ENCODE measurements at regions not wholly inside any gene's neighbourhood (a gene's known extent, or its start where the extent isn't known, plus 50 kb on each side); places are given as distances from the start of the nearest gene placed in this dataset.
"Not testable (repeated sequence)": the region's sequence is repeated elsewhere in the genome, so short reads cannot be mapped to it uniquely, and the experiment has no call there.

DNA sequence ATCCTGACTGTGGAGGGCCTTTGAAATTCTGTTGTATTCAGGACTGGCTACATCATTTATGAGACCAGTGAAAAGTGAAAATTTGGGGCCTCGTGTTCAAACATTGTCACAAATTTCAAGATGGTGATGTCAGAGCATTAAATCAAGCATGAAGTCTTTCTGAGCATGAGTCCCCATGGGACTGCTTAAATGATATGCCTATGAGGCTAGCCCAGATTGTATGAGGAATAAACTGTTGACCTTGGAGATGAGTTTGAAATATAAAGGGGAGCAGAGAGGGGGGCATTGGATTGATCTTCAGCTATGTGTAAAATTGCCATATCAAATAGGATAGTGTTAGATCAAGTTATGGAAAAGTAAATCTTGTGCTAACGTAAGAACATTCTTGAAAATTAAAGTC lies 230.0 kb downstream of the SPANXN3 start:
- Histone ChIP-seq H3K27me3 (ENCODE audit: low read depth) (no peaks in the 10 kb centered on the region), H3K4me3 (no peak overlapping the region), H3K27ac (replicated peaks) (no peak overlapping the region), H3K9me3 (replicated peaks) (no peaks in the 10 kb centered on the region), H3K36me3 (no peaks in the 10 kb centered on the region), H3K4me1 (no peaks in the 10 kb centered on the region)
- TF ChIP-seq, protein P1, sequence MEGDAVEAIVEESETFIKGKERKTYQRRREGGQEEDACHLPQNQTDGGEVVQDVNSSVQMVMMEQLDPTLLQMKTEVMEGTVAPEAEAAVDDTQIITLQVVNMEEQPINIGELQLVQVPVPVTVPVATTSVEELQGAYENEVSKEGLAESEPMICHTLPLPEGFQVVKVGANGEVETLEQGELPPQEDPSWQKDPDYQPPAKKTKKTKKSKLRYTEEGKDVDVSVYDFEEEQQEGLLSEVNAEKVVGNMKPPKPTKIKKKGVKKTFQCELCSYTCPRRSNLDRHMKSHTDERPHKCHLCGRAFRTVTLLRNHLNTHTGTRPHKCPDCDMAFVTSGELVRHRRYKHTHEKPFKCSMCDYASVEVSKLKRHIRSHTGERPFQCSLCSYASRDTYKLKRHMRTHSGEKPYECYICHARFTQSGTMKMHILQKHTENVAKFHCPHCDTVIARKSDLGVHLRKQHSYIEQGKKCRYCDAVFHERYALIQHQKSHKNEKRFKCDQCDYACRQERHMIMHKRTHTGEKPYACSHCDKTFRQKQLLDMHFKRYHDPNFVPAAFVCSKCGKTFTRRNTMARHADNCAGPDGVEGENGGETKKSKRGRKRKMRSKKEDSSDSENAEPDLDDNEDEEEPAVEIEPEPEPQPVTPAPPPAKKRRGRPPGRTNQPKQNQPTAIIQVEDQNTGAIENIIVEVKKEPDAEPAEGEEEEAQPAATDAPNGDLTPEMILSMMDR (IDR thresholded peaks at IDR 0.05; ENCODE audit: borderline replicate concordance), result no peak
- intact Hi-C loops (cut with micrococcal nuclease), result no loop called here
- DNase-seq, result no peak

- no peaks in the 10 kb centered on the region for H3K36me3 ChIP-seq
- intact Hi-C loops (cut with micrococcal nuclease), result no loop called here
- no peaks in the 10 kb centered on the region for H3K27me3 ChIP-seq (ENCODE audit: low read depth)
- no peak overlapping the region for H3K27ac ChIP-seq (replicated peaks)
- TF ChIP-seq, protein P1 (IDR thresholded peaks at IDR 0.05; ENCODE audit: borderline replicate concordance), result no peak
- no peaks in the 10 kb centered on the region for H3K9me3 ChIP-seq (replicated peaks)
- DNase-seq, result no peak
- no peaks in the 10 kb centered on the region for H3K4me1 ChIP-seq
- H3K4me3 ChIP-seq, result no peak overlapping the region
Measured at GRCh38 chrX:143270317-143270716, 244.6 kb downstream of the SPANXN4 start.

DNA sequence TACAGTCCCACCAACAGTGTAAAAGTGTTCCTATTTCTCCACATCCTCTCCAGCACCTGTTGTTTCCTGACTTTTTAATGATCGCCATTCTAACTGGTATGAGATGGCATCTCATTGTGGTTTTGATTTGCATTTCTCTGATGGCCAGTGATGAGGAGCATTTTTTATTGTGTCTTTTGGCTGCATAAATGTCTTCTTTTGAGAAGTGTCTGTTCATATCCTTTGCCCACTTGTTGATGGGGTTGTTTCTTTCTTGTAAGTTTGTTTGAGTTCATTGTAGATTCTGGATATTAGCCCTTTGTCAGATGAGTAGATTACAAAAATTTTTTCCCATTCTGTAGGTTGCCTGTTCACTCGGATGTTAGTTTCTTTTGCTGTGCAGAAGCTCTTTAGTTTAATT lies 218.9 kb downstream of the SPANXN4 start:
- H3K9me3 ChIP-seq (replicated peaks); intact Hi-C loops (cut with micrococcal nuclease); H3K36me3 ChIP-seq; H3K4me1 ChIP-seq; H3K4me3 ChIP-seq; H3K27ac ChIP-seq (replicated peaks); H3K27me3 ChIP-seq (ENCODE audit: low read depth); DNase-seq: not testable (repeated sequence)

DNA sequence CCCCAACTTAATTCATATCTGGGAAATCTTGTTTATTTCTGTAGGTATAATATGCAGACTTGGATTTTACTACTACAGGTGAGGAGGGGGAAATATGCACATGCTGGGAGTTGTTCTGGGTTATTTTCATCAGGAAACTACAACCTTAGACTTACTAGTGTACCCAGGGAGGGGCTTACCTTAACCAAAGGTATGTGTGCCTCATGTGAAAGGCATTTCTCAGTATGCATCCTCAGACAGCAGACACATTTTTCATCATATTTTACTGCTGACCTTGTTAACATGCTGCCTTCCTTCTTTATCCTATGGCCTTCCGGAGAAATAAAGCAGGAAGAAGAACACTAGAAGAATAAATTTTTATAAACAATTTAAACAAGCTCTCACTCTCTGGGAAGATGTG lies 214.9 kb downstream of the SPANXN4 start:
- DNase-seq, result no peak
- TF ChIP-seq, protein P1 (IDR thresholded peaks at IDR 0.05; ENCODE audit: borderline replicate concordance), result no peak
- no peaks in the 10 kb centered on the region for H3K9me3 ChIP-seq (replicated peaks)

GRCh38 chrX:143231492-143231891 lies 205.8 kb downstream of the SPANXN4 start:
- H3K36me3 ChIP-seq, result no peaks in the 10 kb centered on the region
- no peaks in the 10 kb centered on the region for H3K9me3 ChIP-seq (replicated peaks)
- no peak overlapping the region for H3K27ac ChIP-seq (replicated peaks)
- no peaks in the 10 kb centered on the region for H3K27me3 ChIP-seq (ENCODE audit: low read depth)
- no peak overlapping the region for H3K4me3 ChIP-seq
- H3K4me1 ChIP-seq, result no peaks in the 10 kb centered on the region
- no peak for DNase-seq
- intact Hi-C loops (cut with micrococcal nuclease), result no loop called here
- TF ChIP-seq, protein P1 (IDR thresholded peaks at IDR 0.05; ENCODE audit: borderline replicate concordance), result no peak

More for the DNA sequence above, 214.9 kb downstream of the SPANXN4 start:
- intact Hi-C loops (cut with micrococcal nuclease), result no loop called here
- H3K27ac ChIP-seq (replicated peaks), result no peak overlapping the region
- no peaks in the 10 kb centered on the region for H3K36me3 ChIP-seq
- no peaks in the 10 kb centered on the region for H3K27me3 ChIP-seq (ENCODE audit: low read depth)
- H3K4me1 ChIP-seq, result no peaks in the 10 kb centered on the region
- H3K4me3 ChIP-seq, result no peak overlapping the region

GRCh38 chrX:143228600-143228999 lies 202.9 kb downstream of the SPANXN4 start:
- intact Hi-C loops (cut with micrococcal nuclease); H3K4me3 ChIP-seq; DNase-seq: not testable (repeated sequence)

DNA sequence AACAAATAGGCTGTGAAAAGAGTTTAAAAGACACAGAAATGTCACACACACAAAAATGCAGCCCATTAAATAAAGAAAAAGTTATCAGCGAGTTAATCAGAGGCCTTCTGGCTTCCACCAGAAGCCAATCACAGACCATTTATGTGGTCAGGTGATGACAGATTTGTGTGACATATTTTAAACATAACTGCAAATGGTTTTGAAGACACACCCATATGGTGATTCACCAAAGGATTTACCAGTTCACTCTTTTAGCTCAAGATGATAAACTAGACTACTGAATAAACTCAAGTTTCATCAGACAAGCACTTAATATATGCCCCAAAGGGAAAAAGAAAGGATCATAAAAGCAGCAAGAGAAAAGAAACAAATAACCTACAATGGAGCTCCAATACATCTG lies 181.2 kb downstream of the SPANXN4 start:
- Histone ChIP-seq H3K27me3 (ENCODE audit: low read depth) (no peaks in the 10 kb centered on the region), H3K4me1 (no peaks in the 10 kb centered on the region), H3K27ac (replicated peaks) (no peak overlapping the region), H3K9me3 (replicated peaks) (no peaks in the 10 kb centered on the region), H3K4me3 (no peak overlapping the region), H3K36me3 (no peaks in the 10 kb centered on the region)
- intact Hi-C loops (cut with micrococcal nuclease), result no loop called here
- no peak for DNase-seq
- TF ChIP-seq, protein P1 (IDR thresholded peaks at IDR 0.05; ENCODE audit: borderline replicate concordance), result no peak

More at GRCh38 chrX:143228600-143228999, 202.9 kb downstream of the SPANXN4 start:
- not testable (repeated sequence) for H3K4me1 ChIP-seq; H3K9me3 ChIP-seq (replicated peaks); H3K27me3 ChIP-seq (ENCODE audit: low read depth); H3K36me3 ChIP-seq; H3K27ac ChIP-seq (replicated peaks)
